ENCODE measurements at regions not wholly inside any gene's neighbourhood (a gene's known extent, or its start where the extent isn't known, plus 50 kb on each side); places are given as distances from the start of the nearest gene placed in this dataset.

DNA sequence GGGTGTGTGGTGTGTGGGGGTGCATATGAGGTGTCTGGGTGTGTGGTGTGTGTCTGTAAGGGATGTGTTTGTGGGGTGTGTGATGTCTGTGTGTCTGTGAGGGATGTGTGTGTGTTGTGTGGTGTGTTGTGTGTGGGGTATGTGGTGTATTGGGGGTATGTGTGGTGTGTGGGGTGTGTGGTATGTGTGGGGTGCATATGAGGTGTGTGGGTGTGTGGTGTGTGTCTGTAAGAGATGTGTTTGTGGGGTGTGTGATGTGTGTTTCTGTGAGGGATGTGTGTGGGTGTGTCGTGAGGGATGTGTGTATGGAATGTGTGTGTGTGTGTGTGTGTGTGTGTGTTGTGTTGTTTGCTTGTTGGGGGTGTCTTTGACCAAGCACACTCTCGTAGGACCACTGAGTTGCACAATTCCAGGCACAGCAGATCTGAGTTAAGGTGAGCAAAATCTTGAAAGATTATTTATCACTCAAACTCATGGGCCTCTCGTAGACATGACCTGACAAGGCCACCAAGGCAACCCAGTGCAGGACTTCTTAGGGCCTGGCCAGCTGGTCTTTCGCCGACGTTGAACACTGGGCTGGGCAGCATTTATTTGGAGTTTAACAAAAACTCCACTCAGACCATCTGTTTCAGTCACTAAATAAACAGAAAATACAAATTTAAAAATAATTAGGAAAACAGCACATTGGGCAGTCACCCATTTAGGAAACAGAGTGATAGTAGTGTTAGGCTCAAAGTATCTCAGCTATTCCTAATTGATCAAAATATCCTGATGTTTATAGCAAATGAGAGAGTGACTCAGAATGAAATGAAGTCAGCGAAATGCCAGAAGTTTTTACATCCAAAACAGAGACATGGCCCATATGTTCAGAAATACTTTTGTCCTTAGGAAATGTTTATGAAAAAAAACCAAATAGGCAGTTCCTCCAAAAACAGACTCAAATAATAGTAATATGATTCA, 301.1 kb downstream of the FGF9 start:
- no peak overlapping the region for H3K4me3 ChIP-seq (ENCODE audit: low read depth, low read length)
- DNase-seq (ENCODE audit: low read depth), result no peak
- TF ChIP-seq, protein P1, sequence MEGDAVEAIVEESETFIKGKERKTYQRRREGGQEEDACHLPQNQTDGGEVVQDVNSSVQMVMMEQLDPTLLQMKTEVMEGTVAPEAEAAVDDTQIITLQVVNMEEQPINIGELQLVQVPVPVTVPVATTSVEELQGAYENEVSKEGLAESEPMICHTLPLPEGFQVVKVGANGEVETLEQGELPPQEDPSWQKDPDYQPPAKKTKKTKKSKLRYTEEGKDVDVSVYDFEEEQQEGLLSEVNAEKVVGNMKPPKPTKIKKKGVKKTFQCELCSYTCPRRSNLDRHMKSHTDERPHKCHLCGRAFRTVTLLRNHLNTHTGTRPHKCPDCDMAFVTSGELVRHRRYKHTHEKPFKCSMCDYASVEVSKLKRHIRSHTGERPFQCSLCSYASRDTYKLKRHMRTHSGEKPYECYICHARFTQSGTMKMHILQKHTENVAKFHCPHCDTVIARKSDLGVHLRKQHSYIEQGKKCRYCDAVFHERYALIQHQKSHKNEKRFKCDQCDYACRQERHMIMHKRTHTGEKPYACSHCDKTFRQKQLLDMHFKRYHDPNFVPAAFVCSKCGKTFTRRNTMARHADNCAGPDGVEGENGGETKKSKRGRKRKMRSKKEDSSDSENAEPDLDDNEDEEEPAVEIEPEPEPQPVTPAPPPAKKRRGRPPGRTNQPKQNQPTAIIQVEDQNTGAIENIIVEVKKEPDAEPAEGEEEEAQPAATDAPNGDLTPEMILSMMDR (IDR thresholded peaks at IDR 0.05; ENCODE audit: control insufficient read depth, extremely low read depth, insufficient read depth), result no peak

DNA sequence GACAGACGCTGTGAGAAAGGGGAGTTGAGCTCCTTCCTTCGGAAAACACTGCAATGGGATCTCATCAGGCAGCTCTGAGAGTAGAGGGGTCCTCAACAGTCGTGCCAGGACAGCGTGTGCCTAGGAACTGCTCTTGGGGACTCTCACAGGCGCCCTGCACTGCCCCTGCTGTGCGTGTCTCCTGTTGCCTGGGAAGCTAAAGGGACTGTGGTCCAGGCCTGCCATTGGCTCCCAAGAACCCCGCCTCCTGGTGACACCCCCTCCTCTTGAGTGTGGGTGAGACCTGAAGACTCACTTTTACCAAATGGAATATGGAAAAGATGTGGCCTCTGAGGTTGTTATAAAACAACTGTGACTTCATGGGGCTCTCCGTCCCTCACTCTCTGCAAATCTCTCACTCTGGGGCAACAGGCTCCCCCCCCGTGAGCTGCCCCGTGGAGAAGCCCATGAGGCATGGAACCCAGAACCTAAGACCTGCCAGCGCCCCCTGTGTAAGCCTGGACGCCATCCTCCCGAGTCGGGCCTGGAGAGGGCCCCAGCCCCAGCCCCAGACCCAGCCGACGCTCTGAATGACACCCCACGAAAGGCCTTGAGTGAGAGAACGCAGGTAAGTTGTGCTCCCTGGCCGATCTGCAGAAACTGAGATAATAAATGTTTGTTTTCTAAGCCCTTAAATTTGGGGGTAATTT, 302.7 kb downstream of the FGF9 start:
- no peak for DNase-seq (ENCODE audit: low read depth)
- TF ChIP-seq, protein P1 (IDR thresholded peaks at IDR 0.05; ENCODE audit: control insufficient read depth, extremely low read depth, insufficient read depth), result no peak
- no peak overlapping the region for H3K4me3 ChIP-seq (ENCODE audit: low read depth, low read length)

DNA sequence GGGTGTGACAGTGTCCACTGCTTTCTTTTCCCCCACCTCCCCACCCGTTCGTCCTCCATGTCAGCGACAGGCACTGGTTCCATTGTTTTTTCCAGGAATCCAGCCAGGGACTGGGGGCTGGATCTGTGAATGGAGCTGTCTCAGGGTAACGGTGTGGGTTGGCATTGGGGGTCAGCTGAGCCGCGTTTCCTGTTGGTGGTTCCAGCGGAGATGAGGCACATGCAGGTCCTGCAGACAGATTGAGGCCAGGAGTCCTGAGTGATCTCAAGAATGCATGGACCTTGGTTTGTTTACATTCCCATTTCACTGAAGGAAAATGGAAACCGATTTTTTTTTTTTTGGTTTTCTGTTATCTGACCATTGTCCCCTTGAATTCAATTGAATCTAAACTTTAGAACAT, 303.9 kb downstream of the FGF9 start:
- no peak overlapping the region for H3K4me3 ChIP-seq (ENCODE audit: low read depth, low read length)
- DNase-seq (ENCODE audit: low read depth), result no peak
- TF ChIP-seq, protein P1 (IDR thresholded peaks at IDR 0.05; ENCODE audit: control insufficient read depth, extremely low read depth, insufficient read depth), result no peak

DNA sequence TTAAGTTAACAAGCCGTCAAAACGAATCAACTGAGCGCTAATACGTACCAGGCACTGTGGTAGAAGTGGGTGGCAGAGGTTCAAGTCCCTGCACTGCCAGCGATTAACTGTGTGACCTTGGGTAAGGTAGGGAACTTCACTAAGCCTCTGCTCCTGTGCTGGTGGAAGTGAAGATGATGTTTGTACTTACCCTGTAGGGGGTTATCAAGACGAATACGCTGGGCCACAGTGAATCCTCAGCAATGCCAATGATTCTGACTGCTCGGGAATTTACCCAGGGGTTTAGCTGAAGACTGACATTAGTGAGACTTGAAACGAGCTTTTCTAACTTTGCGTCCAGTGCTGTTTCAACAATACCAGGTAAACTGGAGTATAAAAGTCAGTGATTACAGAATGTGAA, 305.3 kb downstream of the FGF9 start:
- H3K4me3 ChIP-seq (ENCODE audit: low read depth, low read length), result no peak overlapping the region
- TF ChIP-seq, protein P1 (IDR thresholded peaks at IDR 0.05; ENCODE audit: control insufficient read depth, extremely low read depth, insufficient read depth), result no peak
- DNase-seq (ENCODE audit: low read depth), result no peak

DNA sequence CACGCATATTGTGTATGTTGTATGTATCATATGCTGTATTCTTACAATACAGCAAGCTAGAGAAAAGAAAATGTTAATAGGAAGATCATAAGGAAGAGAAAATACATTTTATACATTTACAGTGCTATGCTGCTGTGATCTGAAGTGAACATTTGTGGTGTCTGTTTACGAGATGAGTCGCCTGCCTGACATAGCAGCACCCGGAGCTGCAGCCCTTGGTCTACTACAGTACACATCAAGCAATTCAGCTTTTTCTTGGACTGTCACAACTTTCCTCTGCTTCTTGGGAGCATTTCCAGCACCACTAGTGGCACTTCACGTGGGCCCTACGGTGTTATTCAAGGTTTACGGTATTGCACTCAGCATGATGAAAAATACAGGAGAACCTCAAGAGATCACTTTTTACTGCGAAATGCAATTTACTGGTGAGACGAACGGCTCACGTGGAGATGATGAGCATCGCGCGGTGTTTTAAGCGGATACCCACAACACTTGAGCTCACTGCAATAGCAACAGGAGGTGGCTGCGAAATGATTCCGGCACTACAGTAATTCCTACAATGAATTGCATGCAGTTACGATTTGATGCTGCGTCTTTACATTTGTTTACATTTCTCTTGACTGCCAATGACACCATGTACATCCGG, 308.4 kb downstream of the FGF9 start:
- TF ChIP-seq, protein P1 (IDR thresholded peaks at IDR 0.05; ENCODE audit: control insufficient read depth, extremely low read depth, insufficient read depth), result no peak
- DNase-seq (ENCODE audit: low read depth), result no peak
- H3K4me3 ChIP-seq (ENCODE audit: low read depth, low read length), result no peak overlapping the region

DNA sequence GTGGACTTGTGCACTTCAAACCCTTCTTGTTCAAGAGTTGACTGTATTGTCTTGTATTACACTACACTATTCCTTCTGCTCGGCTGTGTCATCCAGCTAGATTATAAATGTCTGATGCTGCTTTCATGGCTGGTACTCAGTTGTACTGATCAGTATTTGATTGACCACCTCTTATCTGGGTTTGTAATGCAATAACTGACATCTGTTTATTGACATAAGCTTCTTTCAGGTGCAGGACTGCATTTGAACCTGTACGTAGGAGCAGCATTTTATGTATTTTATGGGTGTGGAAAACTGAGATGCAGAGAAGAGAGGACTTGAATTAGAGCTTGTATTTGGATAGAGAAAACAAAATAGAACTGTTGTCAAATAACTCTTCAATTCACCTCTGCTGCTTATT, 309.2 kb downstream of the FGF9 start:
- no peak for DNase-seq (ENCODE audit: low read depth)
- TF ChIP-seq, protein P1 (IDR thresholded peaks at IDR 0.05; ENCODE audit: control insufficient read depth, extremely low read depth, insufficient read depth), result no peak
- H3K4me3 ChIP-seq (ENCODE audit: low read depth, low read length), result no peak overlapping the region
